Femur (tissue), 1 donor: ENCODE measurements at regions not wholly inside any gene's neighbourhood (a gene's known extent, or its start where the extent isn't known, plus 50 kb on each side); places are given as distances from the start of the nearest gene placed in this dataset.
"Not testable (repeated sequence)": the region's sequence is repeated elsewhere in the genome, so short reads cannot be mapped to it uniquely, and the experiment has no call there.

Experiments used
- DNase-seq: peaks from one replicate; pipeline ENCODE4 v3.0.0-alpha.2; 2017

DNA sequence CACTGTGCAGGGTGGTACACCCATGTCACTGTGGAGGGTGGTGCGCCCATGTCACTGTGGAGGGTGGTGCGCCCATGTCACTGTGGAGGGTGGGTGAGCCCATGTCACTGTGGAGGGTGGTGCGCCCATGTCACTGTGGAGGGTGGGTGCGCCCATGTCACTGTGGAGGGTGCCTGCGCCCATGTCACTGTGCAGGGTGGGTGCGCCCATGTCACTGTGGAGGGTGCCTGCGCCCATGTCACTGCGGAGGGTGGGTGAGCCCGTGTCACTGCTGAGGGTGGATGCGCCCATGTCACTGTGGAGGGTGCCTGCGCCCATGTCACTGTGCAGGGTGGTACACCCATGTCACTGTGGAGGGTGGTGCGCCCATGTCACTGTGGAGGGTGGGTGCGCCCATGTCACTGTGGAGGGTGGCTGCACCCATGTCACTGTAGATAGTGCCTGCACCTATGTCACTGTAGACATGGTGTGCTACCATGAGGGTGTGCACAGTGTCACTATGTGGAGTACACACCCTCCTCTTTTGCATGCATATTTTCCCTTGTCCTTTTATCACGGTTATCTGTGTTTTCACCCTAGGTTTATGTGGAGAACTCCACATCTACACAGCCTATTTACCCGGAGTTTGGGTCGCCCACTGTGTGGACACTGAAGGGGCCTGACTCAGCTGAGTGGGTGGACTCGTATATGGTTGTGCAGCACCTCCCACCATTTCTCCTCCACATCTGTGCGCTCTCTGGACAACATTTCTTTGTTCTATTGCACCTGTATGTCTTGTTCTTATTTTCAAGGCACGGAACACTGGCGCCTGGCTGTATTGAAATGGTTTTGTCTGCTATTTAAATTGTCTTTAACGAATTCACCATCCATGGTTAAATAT lies 222.4 kb downstream of the ERMARD start:
- not testable (repeated sequence) for DNase-seq

DNA sequence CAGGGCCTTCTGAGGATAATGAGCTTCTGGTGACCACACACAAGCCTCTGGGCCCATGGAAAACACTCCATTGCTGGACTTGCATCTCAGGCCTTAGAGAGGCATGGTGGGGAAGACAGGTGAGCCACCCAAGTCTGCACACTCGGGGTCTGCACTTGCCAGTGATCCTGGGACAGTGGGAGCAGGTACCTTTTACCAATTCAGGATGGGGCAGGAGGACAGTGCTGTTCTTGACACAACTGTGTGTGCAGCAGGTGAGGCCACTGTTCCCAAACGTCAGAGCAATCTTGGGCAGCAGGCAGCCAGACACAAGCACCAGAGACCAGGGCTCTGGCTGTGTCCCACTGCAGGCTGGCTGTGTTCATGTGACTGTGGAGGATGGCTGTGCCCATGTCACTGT lies 221.3 kb downstream of the ERMARD start:
- DNase-seq: no peak

DNA sequence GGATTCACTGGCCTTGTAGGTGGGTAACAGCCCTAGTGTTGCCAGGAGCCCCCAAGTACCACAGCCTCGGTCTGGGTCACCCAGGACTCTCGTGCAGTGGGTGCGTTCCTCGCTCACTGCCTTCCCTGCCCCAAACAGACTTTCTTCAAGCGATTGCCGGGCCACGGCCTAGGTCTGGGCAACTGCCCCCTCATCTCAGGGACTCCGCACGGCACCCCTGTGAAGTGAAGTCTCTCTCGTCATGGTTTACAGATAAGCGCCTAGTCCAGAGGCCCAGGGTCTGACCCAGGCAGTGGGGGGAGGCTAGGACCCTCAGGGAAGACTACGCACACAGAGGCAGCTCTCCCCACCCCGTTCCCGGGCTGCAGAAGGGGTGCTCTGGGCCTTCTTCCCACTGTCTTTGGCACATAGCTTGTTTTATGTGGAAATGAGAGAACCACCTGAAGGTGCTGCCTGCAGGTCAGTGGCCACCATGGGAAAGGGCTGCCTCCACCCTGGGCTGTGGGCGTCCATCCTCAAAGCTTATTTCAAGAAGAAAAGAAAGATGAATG lies 220.8 kb downstream of the ERMARD start:
- no peak for DNase-seq

DNA sequence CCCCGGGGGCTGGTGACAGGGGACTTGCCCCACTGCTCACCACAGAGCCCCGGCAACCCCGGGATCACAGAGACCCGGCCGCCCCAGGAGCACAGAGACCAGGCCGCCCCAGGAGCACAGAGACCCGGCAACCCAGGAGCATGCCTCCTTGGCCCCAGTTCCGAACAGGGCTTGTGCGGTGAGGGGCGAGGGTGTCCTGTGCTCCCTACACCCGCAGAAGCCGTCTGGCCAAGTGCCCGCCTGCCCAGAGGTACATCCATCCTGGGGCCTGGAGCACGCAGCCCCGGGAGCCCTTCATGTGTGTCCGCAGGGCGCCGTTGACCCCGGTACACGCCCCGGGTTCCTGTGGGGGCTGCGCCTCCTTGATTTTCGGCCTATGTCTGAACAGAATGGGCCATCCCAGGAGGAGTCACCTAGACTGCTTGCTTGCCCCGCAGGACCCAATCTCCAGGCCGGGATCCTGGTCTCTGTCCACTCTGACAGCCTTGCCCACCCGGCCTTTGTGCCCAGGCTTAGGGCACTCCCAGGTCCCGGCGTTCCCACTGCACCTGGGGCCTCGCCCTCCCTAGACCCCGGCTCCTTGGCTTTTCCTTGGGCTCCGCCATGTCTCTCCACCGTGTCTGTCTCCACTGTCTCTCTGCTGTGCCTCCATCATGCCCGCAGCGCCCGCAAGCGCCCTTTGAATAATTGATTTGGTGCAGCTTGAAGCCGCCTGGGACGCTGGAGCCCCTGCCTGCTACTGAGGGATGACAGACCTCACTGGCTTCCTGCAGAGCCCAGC lies 219.8 kb downstream of the ERMARD start:
- DNase-seq: no peak

DNA sequence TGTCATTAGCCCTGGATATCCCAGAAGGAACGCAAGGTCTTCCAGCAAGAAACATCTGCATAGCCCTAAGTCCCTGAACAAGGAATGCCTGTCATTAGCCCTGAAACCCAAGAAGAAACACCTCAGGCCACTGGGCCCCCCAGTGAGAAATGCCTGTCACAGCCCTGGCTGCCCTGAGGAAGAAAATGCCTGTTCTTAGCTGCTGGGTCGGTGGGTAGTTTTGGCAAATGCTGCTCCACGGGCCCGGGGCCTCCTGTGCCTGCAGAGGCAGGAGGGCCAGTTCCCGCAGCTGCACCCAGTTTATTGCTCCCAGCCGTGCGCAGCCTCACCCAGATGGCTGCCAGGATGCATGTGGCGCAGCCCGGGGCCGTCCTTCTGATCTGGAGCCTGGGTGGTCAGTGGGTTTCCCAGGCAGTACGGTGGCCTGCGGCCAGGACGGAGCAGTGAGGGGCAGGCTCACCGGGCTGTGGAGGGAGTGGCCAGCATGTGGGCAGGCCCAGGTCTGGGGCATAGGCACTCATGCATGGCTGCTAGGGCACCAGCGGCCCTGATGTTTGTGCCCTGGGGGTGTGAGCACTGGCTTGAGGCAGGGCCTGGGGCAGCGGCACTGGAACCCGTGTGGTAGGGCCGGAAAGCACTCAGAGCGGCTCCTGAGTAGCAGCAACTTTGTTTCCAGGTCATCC lies 219.0 kb downstream of the ERMARD start:
- no peak for DNase-seq

DNA sequence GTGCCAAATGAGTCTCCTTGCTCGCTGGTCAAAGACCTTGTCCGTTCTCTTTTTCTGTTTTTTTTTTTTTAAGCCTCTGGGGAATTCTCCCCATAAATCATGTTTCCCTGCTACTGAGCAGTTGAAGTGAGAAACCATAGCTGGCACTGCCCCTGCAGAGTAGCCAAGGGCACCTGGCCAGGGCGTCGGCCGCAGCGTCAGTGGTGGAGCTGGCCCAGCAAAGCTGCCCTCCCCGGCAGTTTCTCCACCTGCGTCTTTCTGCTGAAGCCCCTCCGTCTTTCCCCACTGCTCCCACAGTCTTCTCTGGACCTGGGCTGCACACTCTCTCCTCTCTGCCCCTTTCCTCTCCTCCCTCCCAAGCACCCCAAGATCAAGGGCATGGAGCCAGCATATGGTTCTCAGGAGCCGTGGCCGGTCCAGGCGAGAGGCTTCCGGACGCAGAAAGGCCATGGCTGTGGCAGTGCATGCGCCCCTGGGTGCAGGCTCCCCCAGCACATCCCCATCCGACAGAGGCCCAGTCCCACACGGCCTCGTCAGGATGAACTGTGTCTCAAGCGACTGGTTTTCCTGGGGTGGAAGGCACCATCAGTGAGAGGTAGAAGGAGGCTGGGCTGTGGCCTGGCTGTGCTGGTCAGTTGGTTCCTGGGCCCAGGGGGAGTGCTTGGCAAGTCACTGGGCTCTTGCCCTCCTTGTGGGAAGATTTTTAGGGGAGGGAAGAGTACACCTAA lies 218.1 kb downstream of the ERMARD start:
- DNase-seq: no peak

DNA sequence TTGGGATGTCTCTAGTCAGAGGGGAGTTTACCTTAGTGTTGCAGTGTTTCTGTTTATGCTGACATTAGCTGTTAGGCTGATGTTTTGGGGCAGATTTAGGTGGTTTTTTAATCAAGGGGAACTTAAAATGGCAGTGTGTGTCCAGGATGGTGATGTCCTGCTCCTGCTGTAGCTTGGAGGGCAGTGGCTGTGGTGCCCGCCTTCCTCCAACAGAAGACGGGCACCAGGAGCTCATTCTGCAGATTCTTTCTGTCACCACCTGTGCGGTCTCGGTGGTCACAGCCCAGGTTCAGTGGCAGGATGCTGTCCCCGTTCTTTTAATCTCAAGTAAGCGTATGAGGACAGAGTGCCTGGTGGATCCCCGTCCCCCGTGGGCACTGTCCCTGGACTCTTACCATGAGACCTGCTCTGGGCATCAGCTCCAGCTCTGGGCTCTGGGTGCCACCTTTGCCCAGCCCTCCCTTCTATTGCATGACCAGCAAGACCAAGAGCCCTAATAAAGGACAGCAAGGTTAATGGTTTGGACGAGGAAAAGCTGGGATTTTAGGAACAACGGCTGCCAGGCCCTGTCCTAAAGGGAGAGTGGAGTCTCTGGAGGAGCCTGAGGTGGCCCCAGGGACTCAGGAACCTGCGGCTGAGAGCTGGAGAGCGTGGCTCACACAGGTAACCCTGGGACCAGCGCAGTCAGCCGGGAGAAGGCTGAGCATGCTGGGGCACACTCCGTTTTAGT lies 217.3 kb downstream of the ERMARD start:
- no peak for DNase-seq

DNA sequence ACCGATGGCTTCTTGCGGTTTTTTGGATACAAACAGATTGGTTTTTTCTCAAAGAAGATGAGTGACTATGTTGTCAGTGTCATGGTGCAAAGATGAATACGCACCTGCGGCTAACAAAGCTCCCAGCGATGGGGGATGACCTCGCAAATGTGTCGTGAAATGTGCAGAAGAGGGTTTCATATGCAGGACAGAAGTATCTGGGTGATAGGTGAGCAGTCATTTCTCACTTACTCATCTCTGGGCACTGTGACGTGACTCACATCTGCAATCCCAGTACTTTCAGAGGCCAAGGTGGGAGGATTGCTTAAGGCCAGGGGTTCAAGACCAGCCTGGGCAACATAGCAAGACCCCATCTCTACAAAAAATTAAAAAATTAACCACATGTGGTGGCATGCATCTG lies 216.3 kb downstream of the ERMARD start:
- no peak for DNase-seq

DNA sequence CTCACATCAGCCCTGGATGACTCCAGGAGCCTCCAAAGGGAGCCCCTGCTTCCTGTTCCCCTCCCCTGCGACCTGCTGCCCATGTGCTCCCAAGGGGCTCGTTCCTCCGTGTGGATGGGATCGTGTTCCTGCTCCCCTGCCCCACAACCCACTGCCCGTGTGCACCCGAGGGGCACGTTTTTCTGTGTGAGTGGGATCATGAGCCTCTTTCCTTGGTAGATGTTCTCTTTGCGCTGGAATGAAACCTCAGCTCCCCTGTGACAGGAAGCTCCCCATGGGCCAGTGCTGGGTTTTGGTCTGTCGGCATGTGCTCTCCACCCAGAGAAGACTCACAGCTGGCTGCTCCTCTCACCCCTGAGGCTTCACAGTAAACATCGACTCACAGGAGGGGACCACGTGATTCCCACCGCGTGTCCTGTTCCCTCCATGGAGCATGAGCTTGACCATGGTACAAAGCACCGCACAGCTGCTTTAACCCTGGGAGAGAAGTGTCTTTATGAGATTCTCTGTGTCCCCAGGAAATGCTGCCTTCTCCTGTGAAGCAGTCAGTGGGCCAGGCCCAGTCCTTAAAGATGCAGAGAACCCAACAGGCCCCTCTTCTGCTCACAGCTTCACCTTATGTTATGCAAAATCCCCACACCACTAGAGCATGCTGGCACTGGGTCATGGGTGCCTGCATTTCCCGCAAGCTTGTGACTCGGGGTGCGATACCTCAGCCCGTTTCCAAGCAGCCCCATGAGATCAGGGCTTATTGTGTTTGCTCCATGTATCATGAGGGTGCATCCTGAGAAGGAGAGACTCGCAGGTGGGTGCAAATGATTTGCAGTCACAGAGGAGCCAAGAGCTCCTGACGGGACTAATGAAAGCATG lies 215.1 kb downstream of the ERMARD start:
- DNase-seq: no peak

DNA sequence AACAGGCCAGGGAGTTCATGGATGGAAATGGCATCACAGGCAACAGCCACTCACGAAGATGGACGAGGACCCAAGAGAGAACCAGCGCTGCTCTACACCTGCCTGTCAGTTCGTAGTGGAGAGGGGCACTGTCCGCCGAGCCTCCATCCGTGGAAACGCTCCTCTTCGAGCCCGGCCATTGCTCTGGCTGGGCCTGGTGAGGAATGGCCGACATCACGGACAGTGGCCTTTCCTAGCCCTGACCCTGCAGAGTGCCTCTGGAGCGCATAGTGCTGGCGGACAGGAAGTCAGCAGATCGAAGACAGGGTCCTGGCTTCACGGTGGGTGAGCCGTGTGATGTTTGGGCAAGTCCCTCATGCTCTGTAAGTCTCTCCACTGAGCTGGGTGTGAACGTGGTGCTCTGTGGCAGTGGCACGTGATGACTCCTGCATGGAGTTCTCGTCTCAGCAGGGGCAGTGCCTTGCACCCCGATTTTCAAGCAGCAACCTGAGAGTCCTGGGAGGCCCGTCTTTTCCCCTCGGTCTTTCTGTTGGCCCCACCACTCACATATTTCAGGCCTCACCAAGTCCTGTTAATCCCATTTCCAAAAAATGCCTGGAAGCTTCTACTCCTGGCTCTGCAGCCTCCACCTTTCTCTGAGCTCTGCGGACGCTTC lies 214.4 kb downstream of the ERMARD start:
- DNase-seq: no peak

DNA sequence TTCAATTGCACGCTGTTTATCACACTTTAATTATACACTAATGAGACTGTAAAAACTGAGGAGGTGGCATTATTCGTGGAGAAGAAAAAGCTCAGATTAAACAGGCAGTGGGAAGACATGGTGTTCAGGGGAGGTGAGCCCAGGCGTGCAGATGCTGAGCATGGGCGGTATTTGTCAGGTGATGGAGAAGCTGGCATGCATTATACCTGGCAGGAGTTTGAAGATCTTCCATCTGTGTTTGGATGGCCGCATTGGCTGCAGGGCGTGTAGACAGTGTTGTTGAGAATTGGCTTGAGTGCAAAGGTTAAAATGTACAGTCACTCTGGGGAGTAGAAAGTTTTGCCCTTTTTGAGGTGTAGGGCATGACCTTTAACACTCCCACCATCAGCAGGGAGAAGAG lies 213.8 kb downstream of the ERMARD start:
- DNase-seq: no peak

DNA sequence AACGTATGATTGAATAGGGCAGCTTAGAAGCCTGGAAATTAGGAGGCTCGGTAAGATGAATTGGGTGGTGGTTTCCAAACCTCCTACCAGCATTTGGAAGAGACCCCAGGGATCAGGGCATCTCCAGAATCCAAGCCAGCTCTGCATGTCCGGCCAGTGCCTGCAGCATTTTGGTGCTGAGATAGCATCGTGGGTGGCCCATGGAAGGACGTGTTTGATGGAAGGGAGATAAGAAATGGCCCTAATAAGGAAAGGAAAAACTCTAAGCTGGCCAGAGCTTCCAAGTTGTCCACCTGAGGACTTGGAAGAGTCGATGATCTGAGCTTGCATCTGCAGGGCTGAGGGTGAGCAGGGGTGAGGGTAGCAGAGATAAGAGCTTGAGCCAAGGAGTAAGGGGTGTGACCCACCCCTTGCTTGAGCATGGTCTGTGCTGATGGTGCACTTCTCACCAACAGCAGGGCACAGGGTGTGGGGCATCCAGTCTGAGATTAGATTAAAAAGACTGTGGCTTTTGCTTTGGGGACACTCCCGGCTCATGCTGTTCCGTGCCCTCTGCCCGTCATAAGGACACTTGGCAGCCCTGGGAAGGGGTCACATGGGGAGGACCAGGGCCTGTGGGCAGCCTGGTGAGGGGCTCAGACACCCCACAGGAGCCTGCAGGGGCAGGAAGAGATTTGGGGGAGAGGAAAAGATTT lies 213.2 kb downstream of the ERMARD start:
- no peak for DNase-seq

DNA sequence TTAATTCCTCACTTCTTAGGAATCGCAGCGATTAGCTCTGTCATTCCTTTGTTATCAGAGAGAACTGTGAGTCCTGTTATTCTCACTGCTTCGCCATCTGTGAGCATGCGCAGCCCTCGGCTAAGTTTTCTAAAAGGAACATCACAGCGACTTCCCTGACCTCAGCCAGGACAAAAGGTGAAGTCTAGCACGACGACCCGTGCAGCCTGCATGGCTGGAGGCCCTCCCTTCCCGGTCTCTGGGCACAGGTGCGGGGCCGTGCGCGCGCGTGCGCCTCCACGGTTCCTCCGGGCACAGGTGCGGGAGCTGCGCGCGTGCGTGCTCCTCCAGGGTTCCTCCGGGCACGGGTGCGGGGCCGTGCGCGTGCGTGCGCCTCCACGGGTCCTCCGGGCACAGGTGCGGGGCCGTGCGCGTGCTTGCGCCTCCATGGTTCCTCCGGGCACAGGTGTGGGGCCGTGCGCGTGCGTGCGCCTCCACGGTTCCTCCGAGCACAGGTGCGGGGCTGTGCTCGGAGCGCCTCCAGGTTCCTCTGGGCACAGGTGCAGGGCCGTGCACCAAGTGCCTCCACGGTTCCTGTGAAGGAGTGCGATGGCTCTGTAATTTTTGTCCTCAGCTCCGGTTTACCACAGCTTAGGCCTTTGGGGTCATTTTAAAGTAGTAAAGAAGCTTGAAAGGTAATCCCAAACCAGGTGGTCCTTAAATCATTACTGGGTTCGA lies 212.3 kb downstream of the ERMARD start:
- no peak for DNase-seq

DNA sequence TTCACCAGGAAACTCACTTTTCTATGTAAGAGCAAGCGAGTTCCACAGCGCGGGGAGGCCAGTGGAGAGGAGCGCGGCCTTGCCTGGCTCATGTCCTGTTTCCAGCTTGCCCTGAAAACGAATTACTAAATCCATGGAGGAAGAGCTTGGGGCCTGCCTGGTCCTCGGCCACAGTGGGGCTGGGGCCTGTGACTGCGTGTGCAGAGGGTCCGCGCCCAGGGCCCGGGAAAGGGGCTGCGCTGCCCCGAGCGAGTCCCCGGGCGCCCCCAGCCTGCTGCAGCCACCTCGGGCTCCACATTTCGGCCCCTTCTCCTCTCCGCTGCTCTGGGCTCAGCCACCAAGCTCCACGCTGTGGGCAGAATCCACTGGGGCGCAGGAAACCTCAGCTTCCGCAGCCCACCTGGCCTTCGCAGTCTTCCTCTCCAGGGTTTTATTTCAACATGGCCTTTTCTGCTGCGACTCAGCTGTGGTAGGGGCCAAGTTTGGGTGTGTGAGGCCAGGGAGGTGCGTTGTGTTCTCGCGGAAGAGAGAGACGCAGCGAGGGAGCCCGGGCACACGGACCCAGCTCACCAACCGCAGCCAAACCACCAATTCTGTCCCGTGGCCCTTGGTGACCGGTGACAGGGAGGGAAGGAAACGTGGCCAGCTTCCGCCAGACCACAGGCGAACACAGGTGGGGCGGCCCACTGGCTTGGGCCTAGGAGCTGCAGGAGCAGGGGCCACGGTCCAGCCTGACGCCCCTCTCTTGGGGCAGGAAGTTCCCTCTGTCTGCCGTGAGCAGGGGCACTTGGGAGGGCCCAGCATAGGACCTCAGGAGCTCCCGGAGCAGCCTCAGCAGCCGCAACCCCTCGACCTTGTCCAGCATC lies 211.4 kb downstream of the ERMARD start:
- DNase-seq: no peak

DNA sequence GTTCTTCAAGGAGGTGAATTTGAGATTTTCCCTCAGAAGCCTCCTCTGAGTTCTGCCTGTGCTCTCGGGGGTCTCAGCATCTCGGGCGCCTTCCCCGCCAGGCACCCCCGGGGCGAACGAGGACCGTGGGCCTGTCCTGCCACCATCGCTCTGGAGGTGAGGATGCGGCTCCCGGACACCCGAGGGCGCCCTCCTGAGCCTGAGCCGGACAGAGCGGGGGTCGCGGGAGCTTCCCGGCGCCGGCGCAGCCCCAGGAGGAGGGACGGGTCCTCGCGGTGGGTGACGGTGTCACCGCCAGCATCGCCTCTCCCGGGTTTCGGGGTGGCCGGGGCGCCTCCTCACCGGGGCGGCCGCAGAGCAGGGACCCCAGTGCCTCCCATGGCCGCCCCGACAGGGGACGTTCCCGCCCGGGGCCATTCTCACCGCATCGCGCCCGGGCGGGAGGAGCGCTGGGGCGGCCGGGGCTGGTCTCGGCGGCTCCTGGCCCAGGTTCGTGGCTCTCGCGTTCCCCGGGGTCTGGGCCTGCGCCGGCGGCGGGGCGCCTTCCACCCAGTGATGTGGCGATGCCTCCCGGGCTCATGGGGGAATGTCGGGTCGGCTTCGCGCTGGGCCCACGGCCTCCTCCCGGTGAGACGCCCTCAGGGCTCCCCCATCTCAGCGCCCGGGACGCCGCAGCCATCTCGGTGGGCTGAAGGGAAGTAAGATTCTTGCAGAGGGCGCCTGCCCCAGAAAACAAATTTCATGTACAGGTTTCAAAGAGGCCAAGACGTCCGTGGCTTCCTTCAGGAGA lies 210.5 kb downstream of the ERMARD start:
- DNase-seq: peak; percentile 66

DNA sequence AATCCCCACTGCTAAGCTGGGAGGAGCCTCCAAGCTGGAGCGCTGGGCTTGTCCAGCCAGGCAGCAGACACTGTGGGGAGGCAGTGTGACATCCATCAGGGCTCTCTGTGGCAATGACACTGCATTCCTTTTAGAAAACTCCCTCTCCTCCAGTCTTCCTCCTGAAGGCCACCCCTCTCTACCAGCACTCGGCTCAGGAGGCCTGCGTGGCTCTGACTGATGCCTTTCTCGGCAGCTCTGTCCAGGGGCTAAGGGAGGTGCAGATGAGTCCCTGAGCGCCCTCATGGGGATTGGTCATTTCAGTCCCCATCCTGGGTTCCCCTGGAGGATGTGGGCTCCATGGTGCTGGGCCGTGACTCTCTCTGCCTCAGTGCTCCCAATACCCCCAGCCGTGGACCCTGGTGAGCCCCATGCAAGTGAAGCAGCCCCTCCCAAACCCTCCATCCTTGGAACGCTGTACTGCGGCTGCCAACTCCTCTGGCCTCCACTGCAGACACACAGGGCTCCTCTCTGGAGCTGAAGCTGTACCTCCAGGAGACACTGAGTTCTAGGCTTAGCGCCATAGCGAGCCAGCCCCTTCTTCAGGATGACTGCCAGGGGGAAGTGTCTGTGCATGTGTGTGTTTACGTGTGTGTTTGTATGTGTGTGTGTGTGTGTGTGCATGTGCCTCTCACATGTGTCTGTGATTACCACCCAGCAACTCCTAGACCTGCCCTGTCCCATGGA lies 209.6 kb downstream of the ERMARD start:
- DNase-seq: no peak
